ENCODE measurements at regions not wholly inside any gene's neighbourhood (a gene's known extent, or its start where the extent isn't known, plus 50 kb on each side); places are given as distances from the start of the nearest gene placed in this dataset.

DNA sequence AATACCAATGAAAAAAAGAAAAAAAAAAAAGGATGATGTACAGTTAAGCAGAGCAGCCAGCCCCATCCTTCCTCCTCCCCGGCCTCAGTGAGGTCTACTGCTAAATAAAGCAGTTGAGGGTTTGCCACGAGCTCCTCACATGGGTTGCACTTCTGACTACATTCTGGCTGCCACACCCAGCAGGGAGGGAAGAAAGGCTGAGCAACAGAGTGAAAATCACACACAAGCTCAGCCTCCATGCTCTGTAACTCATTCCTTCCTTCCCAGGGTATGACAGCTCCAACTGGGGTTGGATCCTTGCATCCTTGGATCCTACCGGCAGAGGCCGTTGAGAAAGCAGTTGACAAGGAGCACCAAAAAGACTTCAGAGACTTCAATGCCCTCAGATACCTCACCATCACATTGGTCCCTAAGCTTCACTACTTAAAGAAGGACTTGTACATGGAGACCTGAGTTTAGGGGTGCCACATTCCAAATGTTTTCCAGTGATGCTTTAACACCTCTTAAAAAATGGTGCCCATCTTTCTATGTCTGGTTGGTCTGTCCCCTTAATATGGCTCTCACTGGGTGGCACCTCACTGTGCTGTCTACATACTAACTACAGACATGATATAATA, 52.9 kb upstream of the PIK3CG start:
- no peak overlapping the region for H3K27ac ChIP-seq
- H3K9me3 ChIP-seq (ENCODE audit: severe bottlenecking): no peaks in the 10 kb centered on the region
- no peaks in the 10 kb centered on the region for H3K36me3 ChIP-seq
- H3K27me3 ChIP-seq (ENCODE audit: insufficient read depth, low read depth, severe bottlenecking): no peaks in the 10 kb centered on the region
- no peak overlapping the region for H3K4me3 ChIP-seq (ENCODE audit: low read depth, low read length)
- DNase-seq: no peak
- no peak for TF ChIP-seq CTCF (IDR thresholded peaks at IDR 0.05; ENCODE audit: low read depth, low read length)

DNA sequence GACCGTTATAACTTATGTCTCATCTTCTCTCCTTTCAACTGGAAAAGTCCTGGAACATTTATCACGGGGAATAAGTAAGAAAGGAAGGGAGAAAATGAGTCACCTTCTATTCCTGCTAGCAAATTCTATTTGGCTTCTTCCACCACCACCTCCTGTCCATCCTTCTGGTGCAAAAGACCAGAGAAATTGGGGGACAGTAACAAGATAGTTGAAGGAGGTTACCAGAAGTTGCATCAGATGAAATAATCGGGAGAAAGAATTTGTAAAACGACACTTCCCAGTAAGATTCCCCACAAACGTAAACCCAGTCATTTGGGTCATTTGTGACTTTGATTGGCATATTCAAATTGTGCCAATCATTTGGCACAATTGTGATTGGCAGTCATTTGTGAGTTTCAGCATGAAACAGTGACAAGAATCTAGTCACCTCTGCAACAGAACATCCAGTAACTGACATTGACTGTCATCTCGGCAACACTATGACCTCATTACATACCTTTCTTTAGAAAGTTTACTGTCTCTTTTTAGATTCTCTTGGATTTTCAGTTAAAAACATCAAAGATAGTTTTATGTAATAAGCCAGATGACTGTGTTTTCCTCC, 51.3 kb upstream of the PIK3CG start:
- Histone ChIP-seq H3K27me3 (ENCODE audit: insufficient read depth, low read depth, severe bottlenecking) (no peaks in the 10 kb centered on the region), H3K4me3 (ENCODE audit: low read depth, low read length) (no peak overlapping the region), H3K9me3 (ENCODE audit: severe bottlenecking) (no peaks in the 10 kb centered on the region), H3K27ac (no peak overlapping the region), H3K36me3 (no peaks in the 10 kb centered on the region)
- no peak for TF ChIP-seq CTCF (IDR thresholded peaks at IDR 0.05; ENCODE audit: low read depth, low read length)
- DNase-seq: no peak

DNA sequence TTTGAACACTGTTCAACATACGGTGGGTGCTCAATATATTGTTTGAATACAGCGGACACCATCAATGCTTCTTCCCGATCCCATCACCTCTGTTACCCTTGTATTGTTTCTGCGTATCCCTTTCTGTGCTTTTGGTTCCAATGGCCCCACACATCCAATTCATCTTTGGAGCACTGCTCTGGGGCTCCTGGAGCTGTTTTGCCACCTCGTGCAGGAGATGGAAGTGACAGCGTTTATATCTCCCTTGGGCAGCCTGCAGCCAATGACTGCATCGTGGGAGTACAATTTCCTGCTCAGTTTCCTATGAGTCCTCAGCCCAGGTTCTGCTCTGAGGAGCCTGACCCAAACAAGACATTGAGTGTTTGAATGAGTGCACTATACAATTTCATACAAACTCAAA, 50.2 kb upstream of the PIK3CG start:
- no peak overlapping the region for H3K27ac ChIP-seq
- H3K36me3 ChIP-seq: no peaks in the 10 kb centered on the region
- H3K4me3 ChIP-seq (ENCODE audit: low read depth, low read length): no peak overlapping the region
- DNase-seq: no peak
- no peaks in the 10 kb centered on the region for H3K27me3 ChIP-seq (ENCODE audit: insufficient read depth, low read depth, severe bottlenecking)
- no peak for TF ChIP-seq CTCF (IDR thresholded peaks at IDR 0.05; ENCODE audit: low read depth, low read length)
- H3K9me3 ChIP-seq (ENCODE audit: severe bottlenecking): no peaks in the 10 kb centered on the region
